ELR (cell line): ENCODE measurements at regions not wholly inside any gene's neighbourhood (a gene's known extent, or its start where the extent isn't known, plus 50 kb on each side); places are given as distances from the start of the nearest gene placed in this dataset.
A peak's percentile ranks its signal among the peaks of the same experiment; 100 is the strongest.
"Not testable (repeated sequence)": the region's sequence is repeated elsewhere in the genome, so short reads cannot be mapped to it uniquely, and the experiment has no call there.

ENCODE experiments used
- DNase-seq: peaks from one replicate; pipeline ENCODE4 v3.0.0-alpha.2; 2015; ENCODE audit warnings: low read depth

DNA sequence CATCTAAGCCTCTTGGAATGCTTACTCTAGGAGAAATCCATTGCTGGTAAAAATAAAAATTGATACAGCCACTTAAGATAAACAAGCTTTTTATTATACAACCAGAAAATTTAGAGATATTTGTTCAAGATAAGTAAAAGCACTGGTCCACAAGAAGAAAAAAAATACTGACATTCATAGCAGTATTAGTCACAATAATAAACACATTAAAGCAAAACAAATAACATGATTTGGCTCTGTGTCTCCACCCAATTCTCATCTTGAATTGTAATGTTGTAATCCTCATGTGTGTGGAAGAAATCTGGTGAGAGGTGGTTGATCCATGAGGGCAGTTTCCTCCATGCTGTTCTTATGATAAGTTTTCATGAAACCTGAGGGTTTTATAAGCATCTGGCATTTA is 1093.5 kb upstream of the ADGRB3 start:
- DNase-seq: peak; percentile 0

DNA sequence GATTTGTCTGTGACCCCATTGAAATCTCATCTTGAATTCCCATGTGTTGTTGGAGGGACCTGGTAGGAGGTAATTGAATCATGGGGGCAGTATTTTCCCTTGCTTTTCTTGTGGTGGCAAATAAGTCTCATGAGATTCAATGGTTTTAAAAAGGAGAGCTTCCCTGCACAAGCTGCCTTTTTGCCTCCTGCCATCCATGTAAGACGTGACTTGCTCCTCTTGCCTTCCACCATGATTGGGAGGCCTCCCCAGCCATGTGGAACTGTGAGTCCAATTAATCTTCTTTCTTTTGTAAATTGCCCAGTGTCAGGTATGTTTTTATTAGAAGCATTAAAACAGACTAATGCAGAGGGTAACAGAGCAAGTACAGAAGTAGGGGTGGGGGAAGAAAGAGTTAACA is 1097.0 kb upstream of the ADGRB3 start:
- no peak for DNase-seq

DNA sequence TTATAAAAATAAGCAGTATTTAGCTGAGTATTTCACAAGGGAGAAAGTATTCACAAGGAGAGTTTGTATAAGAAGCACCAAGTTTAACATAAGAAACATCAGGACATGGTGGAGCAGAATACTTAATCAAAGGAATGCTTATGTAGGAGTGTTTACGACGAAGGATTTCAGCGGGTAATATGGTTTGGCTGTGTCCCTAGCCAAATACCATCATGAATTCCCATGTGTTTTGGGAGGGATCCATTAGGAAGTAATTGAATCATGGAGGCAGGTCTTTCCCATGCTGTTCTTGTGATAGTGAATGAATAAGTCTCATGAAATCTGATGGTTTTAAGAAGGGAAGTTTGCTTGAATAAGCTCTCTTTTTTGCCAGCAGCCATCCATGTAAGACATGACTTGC is 1099.1 kb upstream of the ADGRB3 start:
- DNase-seq: no peak

- DNase-seq: no peak
These were observed 1128.7 kb upstream of the ADGRB3 start for GRCh38 chr6:67506352-67506751.

DNA sequence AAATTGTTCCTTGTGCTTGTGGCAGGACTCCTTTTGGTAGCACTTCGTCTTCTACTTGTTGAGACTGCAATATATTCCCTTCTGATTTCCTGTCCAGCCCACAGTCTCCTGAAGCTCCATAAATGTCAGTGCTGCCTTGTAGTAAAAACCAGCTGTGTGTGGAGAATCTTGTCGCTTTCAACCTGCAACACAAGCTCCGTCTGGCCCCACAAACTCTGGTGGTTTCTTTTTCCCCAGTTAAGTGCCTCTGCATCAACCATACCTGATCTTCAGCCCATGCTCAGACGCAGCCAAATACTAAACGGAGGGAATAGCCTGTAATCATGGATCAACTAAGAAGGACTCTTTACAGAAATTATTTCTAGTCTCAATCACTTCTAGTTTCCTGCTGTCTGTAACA is 1133.3 kb upstream of the ADGRB3 start:
- no peak for DNase-seq

DNA sequence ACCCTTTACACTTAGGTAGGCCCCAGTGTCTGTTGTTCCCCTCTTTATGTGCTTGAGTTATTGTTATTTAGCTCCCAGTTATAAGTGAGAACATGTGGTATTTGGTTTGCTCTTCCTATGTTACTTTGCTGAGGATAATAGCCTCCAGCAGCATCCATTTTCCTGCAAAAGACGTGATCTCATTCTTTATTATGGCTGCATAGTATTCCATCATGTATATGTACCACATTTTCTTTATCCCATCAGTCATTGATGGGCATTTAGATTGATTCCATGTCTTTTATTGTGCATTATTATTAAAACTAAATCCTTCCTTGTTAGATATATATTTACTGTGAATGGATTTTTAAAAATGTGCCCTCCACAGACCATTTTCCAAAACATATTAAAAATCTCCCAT is 1137.3 kb upstream of the ADGRB3 start:
- no peak for DNase-seq

- no peak for DNase-seq
These were observed 1138.9 kb upstream of the ADGRB3 start for GRCh38 chr6:67496191-67496590.

GRCh38 chr6:67493682-67494081 is 1141.4 kb upstream of the ADGRB3 start:
- no peak for DNase-seq

- no peak for DNase-seq
These were observed 1159.4 kb upstream of the ADGRB3 start for GRCh38 chr6:67475700-67476099.

DNA sequence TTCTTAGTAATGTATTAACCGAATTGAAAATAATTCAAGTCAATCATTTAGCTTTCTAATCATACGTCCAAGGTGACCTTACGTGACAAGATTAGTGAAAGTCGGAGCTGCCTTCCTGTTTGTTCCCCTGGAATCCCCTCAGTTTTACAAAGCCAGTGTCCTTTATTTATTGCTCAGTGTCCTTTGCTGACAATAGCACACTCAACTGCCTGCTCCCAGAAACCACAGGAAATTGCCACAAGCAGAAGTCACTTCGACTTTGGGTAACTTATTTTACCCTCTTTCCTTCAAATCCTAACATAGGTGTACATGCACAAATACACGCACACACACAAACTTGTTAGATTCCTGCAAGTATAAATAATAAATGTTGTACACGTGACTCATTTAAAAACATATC is 1167.7 kb upstream of the ADGRB3 start:
- no peak for DNase-seq

DNA sequence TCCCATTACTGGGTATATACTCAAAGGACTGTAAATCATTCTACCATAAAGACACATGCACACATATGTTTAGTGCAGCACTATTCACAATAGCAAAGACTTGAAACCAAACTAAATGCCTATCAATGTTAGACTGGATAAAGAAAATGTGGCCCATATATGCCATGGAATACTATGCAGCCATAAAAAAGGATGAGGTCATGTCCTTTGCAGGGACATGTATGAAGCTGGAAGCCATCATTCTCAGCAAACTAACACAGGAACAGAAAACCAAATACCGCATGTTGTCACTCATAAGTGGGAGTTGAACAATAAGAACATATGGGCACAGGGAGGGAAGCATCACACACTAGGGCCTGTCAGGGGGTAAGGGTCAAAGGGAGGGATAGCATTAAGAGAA is 1172.4 kb upstream of the ADGRB3 start:
- DNase-seq: not testable (repeated sequence)

DNA sequence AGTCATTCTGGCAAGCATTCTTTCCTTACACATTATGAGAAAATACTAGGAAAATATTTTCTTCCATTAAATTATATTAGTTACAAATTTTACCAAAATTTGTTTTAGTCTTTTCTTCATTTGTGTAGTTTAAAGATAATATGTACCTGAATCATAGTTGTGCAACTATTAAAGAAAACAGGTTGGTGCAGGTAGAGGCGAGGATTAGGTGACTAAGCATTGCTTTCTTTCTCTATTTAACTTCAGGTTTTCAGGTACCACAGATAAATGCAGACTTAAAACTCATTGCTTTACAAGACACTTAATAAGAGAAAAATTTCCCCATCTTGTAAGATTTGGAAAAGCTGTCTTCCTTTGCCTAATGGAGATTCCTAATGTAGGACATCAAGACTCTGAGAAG is 1175.5 kb upstream of the ADGRB3 start:
- DNase-seq: no peak

- DNase-seq: no peak
These were observed 1176.8 kb upstream of the ADGRB3 start for GRCh38 chr6:67458265-67458664.

GRCh38 chr6:67451874-67452273 is 1183.2 kb upstream of the ADGRB3 start:
- no peak for DNase-seq

DNA sequence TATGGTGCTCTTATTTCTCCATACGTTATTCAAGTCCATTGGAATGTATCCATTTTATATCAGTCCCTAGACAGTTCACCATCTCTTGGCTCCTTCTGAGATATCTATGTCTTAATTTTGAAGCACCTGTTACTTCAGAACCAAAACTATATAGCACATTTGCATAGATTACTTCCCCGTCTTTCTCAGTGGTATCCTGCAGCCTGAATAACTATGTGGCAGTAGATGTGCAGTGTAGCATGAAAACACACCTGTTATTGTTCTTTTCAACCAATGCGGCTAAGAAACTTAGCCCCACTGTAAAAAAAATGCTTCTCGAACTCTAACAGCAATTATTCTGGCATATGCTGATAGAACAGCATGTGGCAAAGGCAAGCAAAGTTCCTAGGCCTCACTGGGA is 1184.4 kb upstream of the ADGRB3 start:
- DNase-seq: no peak

DNA sequence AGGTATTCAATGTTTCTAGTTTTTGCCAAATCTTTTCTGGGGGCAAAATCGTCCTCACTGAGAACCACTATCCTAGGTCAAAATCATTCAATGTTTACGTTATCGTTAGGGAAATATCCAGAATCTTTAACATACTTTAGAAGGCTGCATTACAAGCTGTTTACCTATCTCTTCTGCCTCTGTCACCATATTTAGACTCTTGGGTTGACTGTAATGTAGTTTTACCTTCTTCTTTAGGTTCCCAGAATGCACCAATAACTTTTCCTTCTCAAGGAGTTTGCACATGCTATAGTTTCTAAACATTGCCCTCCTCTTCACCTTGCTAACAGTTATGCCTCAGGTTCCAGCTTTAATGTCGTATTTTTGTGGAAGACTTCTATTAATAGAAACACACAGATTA is 1185.5 kb upstream of the ADGRB3 start:
- DNase-seq: no peak

DNA sequence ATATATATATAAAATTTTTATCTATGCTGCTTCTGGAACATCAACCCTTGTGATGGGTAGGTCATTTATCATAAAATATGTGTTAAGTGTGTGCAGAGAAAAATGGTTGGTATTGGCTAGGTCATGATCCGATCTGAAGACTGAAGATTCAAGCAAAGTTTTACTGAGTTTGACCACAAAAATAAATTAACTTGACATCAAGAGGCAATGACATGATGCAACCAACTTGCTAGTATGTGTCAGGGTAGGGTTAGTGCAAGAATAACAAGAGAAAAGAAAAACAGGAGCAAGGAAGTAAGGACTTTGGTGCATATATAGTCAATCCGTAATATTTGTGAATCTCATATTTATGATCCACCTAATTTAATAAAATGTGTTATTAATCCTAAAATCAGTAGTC is 1202.0 kb upstream of the ADGRB3 start:
- DNase-seq: no peak

- DNase-seq: no peak
These were observed 1204.0 kb upstream of the ADGRB3 start for GRCh38 chr6:67431076-67431475.

- not testable (repeated sequence) for DNase-seq
These were observed 1208.4 kb upstream of the ADGRB3 start for GRCh38 chr6:67426686-67427085.

DNA sequence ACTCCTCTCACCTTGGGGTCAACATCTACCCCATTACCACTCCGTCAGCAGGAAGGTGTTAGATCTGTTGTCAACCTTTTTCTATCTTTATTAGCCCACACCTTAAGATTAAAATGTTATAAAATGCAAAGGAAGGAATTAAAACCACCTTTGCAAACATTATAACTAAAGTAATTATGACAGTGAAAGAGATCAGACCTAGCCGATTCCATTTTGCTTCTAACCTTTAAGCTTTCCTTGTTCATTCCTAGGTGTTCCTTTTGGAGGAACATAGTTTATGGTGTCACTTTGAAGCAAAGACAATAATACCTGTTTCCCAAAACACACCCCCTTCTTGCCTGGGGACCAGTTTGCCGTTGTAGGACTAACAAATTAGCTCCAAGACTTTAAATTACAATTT is 1223.0 kb upstream of the ADGRB3 start:
- DNase-seq: no peak

GRCh38 chr6:67411036-67411435 is 1224.0 kb upstream of the ADGRB3 start:
- DNase-seq: no peak

- DNase-seq: no peak
These were observed 1240.8 kb upstream of the ADGRB3 start for GRCh38 chr6:67394254-67394653.

DNA sequence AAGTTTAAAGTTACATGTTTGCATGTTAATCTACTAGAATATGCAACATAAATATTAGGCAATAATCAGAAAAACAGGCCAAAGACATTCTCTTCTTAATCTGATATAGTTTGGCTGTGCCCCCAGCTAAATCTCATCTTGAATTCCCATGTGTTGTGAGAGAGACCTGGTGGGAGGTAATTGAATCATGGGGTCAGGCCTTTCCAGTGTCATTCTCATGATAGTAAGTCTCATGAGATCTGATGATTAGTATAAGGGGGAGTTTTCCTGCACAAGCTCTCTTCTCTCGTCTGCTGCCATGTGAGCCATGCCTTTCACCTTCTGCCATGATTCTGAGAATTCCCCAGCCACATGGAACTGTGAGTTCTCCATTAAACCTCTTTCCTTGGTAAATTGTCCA is 1241.7 kb upstream of the ADGRB3 start:
- DNase-seq: no peak

- DNase-seq: no peak
These were observed 1243.1 kb upstream of the ADGRB3 start for GRCh38 chr6:67391955-67392354.

DNA sequence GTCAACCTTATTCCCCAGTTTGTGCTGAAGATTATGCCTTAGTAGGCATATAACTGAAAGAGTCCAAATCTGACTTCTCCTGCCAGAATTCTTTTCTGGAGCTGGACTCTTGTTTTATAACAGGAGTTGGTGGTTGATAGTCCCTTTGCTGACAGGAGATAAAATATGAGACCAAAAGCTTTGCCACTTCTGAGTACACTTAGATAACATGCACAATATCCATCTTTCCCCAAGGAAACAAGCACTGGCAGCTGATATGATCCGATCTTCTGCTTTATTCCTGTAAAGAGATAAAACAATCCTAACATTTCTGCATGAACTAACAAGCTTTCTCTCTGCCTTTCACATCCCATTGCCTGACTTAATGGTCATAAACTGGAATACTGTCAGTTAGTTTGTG is 1265.4 kb upstream of the ADGRB3 start:
- no peak for DNase-seq
